Forelimb muscle (tissue), 1 donor: ENCODE measurements at regions not wholly inside any gene's neighbourhood (a gene's known extent, or its start where the extent isn't known, plus 50 kb on each side); places are given as distances from the start of the nearest gene placed in this dataset.

ENCODE experiments used
- DNase-seq: peaks from one replicate; pipeline ENCODE4 v3.0.0-alpha.2; 2013; ENCODE audit warnings: low read depth

GRCh38 chr14:82441270-82441669 lies 907.6 kb upstream of the SEL1L start:
- no peak for DNase-seq

GRCh38 chr14:82445810-82446570 lies 912.3 kb upstream of the SEL1L start:
- no peak for DNase-seq

- DNase-seq, result no peak
Measured at GRCh38 chr14:82447586-82447985, 913.9 kb upstream of the SEL1L start.

GRCh38 chr14:82449926-82450468 lies 916.3 kb upstream of the SEL1L start:
- DNase-seq, result no peak

DNA sequence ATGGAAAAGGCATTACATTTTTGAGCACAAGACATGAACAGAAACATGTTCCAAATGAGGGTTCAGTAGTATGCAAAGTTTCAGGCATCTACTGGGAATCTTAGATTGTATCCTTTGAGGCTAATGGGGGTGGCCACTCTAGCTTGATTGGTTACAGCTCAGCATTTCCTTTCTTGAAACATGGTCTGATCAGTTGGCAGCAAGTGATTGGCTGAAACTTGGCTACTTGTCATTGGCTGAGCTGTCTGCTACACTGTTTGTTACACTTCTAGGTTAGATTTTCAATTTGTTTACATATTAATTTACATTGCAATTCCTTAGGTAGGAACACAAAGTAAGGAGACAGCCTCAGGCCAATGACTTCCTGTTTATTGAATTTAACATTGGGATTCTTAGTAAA lies 918.0 kb upstream of the SEL1L start:
- DNase-seq, result no peak

- no peak for DNase-seq
Measured at GRCh38 chr14:82482345-82482744, 948.7 kb upstream of the SEL1L start.

GRCh38 chr14:82488473-82488872 lies 954.8 kb upstream of the SEL1L start:
- DNase-seq, result no peak

- no peak for DNase-seq
Measured at GRCh38 chr14:82490397-82490796, 956.7 kb upstream of the SEL1L start.

DNA sequence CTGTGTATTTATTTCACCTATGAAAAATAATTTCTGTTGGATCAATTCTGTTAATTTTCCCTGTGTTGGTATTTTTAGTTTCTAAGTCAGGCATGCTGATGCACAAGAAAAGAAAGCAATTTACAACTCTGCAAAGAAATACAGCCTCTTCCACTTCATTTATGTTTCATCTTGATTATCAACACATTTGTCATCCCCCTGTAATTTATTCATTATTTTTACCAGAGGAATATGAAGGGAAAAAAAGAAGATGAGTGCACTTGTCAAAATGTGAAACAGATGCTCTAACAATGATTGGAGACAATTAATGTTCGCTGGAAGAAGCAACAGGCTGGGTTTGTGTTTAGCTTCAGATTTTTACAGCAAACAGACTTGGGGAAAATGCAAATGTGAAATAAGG lies 958.5 kb upstream of the SEL1L start:
- DNase-seq, result no peak

GRCh38 chr14:82500222-82500621 lies 966.6 kb upstream of the SEL1L start:
- no peak for DNase-seq

- no peak for DNase-seq
Measured at GRCh38 chr14:82501554-82501953, 967.9 kb upstream of the SEL1L start.

- no peak for DNase-seq
Measured at GRCh38 chr14:82502043-82502442, 968.4 kb upstream of the SEL1L start.

DNA sequence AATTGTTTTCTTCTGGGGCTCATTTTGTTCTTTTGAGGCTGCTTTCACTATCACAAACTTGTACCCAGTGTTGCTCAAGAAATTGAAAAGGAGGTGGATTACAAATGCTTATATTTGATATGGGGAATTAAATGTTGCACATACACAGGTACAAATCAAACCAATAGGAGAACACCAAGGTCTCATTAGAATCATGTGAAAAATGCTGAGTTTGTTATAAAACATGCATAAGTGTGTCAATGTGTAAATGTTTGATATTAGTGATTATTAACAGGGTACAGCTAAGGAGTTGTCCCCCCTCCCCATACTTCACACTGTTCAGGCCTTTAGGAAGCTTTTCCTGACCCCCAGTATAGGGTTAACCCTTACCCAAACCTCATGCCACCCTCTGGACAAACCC lies 971.2 kb upstream of the SEL1L start:
- no peak for DNase-seq

DNA sequence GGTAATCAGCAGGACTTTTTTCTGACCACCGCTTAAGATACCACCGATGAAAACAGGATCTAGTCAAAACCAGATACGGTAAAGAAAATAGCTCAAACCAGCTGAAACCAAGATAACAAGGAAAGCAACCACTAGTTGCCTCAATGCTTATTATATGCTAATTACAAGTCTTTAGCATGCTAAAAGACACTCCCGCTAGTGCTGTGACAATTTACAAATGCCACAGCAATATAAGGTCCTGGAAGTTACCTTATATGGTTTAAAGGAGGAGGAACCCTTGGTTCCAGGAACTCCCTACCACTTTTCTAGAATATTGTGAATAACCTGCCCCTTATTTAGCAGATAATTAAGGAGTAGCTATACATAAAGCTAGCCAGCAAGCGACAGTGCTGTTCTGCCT lies 976.4 kb upstream of the SEL1L start:
- no peak for DNase-seq

GRCh38 chr14:82511399-82511798 lies 977.7 kb upstream of the SEL1L start:
- no peak for DNase-seq

- DNase-seq, result no peak
Measured at GRCh38 chr14:82520765-82521164, 987.1 kb upstream of the SEL1L start.

GRCh38 chr14:82521191-82521590 lies 987.5 kb upstream of the SEL1L start:
- DNase-seq, result no peak

- no peak for DNase-seq
Measured at GRCh38 chr14:82528016-82528415, 994.4 kb upstream of the SEL1L start.

DNA sequence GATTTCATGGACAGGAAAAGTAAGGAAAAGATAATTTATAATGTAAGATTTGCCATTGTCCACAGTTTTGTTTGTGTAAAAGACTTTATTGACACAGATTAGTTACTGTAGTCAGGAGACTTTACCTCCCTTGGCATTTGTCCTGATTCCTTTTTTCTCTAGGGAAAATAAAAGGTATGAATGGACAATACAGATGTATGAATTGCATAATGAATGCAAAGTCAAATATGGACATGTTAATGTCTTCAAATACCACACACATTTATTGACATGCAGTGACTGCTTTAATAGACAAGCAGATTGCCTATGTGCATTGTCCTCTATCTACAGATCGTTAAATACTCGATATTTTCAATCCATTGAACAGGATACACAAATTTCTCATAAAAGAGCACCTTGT lies 999.7 kb upstream of the SEL1L start:
- no peak for DNase-seq

- no peak for DNase-seq
Measured at GRCh38 chr14:82536566-82536965, 1002.9 kb upstream of the SEL1L start.

GRCh38 chr14:82537831-82538230 lies 1004.2 kb upstream of the SEL1L start:
- DNase-seq, result no peak

- DNase-seq, result no peak
Measured at GRCh38 chr14:82546401-82546800, 1012.7 kb upstream of the SEL1L start.

GRCh38 chr14:82549306-82549990 lies 1015.8 kb upstream of the SEL1L start:
- no peak for DNase-seq
